Heart left ventricle (tissue), 16 donors: ENCODE measurements at regions not wholly inside any gene's neighbourhood (a gene's known extent, or its start where the extent isn't known, plus 50 kb on each side); places are given as distances from the start of the nearest gene placed in this dataset.
"Not testable (repeated sequence)": the region's sequence is repeated elsewhere in the genome, so short reads cannot be mapped to it uniquely, and the experiment has no call there.

Experiments
- ATAC-seq, 4 donors: fragments of 200-7000 bp; cut with Tn5 transposase; one replicate each; pipeline ENCODE4 v1.9.1; 2020 to 2022; ENCODE audit warnings: moderate library complexity in 4 of 4, mild to moderate bottlenecking in 3 of 4, moderate number of reproducible peaks in 1 of 4
- DNase-seq, 5 donors: peaks; one replicate each; pipeline ENCODE4 v3.0.0-alpha.2; 2020
- H3K27ac ChIP-seq, 12 donors: fragments of 200-600 bp; sonication (generic) in 4 of 12; one replicate each; pipeline versions ENCODE4 v1.5.0 to v1.8.0; 2016 to 2022; ENCODE audit warnings: mild to moderate bottlenecking in 2 of 12
- H3K27me3 ChIP-seq, 9 donors: fragments of 200-600 bp; sonication (generic) in 2 of 9; one replicate each; pipeline versions ENCODE4 v1.5.1 to v1.8.0; 2016 to 2022; ENCODE audit warnings: mild to moderate bottlenecking in 3 of 9
- H3K36me3 ChIP-seq, 9 donors: fragments of 200-600 bp; sonication (generic) in 2 of 9; one replicate each; pipeline versions ENCODE4 v1.5.0 to v1.8.0; 2018 to 2022; ENCODE audit warnings: mild to moderate bottlenecking in 2 of 9
- H3K4me1 ChIP-seq, 12 donors: fragments of 200-600 bp; sonication (generic) in 4 of 12; one replicate each; pipeline versions ENCODE4 v1.5.0 to v1.8.0; 2016 to 2022; ENCODE audit warnings: mild to moderate bottlenecking in 3 of 12
- H3K4me3 ChIP-seq, 12 donors: fragments of 200-600 bp; sonication (generic) in 4 of 12; one replicate each; pipeline versions ENCODE4 v1.5.0 to v1.8.0; 2017 to 2022; ENCODE audit warnings: mild to moderate bottlenecking in 9 of 12, moderate library complexity in 4 of 12
- H3K9me3 ChIP-seq, 12 donors: fragments of 200-600 bp; sonication (generic) in 4 of 12; one replicate each; pipeline versions ENCODE4 v1.5.0 to v1.8.0; 2016 to 2022; ENCODE audit warnings: mild to moderate bottlenecking in 1 of 12
- POLR2A ChIP-seq, 2 donors: fragments of 450-650 bp; IDR thresholded peaks; one replicate each; pipeline ENCODE4 v1.6.1; 2017; ENCODE audit warnings: antibody characterized with exemption in 2 of 2, mild to moderate bottlenecking in 2 of 2, moderate library complexity in 2 of 2
- WGBS, 4 donors: extraction: QIAGEN DNeasy Blood & Tissue Kit in 2 of 4; methylation state at CpG; one replicate each; pipeline versions ENCODE4 v1.1.5 to v1.1.7; 2013 to 2018; 5-methylcytosine and 5-hydroxymethylcytosine counted together
- intact Hi-C, 10 donors: fragments of 100-400 bp; cut with DNase I; formaldehyde crosslinking; loops; one replicate each; pipeline versions ENCODE4 v1.11.1 to v1.14.2; 2022
- TF ChIP-seq, protein P1 (sequence below), 12 donors: fragments of 200-600 bp; sonication (generic) in 4 of 12; IDR thresholded peaks; one replicate each; pipeline versions ENCODE4 v1.5.0 to v1.8.0; 2018 to 2022; ENCODE audit warnings: antibody characterized with exemption in 12 of 12, mild to moderate bottlenecking in 5 of 12
- donor health status: ischemic (EF 13 %, LVEDD 7.1; RV severe dilation, severe dysfunction).
- donor health status: healthy with polysubstance abuse.
- donor health status: DM: no; HTN: yes; CAD: no.
- donor health status: DM: no; HTN: no; CAD: no.
- donor health status: ischemic (EF 25% LVEDD 6.9; RV normal size, moderate dysfunction).
- donor health status: ischemic (EF 25% LVEDD 5.7; RV mildly dilated, moderate dysfunction).
- donor health status: healthy.
- donor health status: DM: yes; HTN: yes; CAD: no.
- donor health status: ischemic (EF 35%, LVEDD 5.7; RV mildly dilated, moderate dysfunction).
- donor health status: nonischemic (EF 11% LVEDD 7.7; RV severe dilation, severe dysfunction).
- donor health status: DM: yes; HTN: yes; CAD: no.
- donor health status: PGD.
- donor health status: ischemic (EF 29% LVEDD 5.4; RV normal size, mild dysfunction).
- donor health status: nonischemic (EF 23%, LVEDD 6.1; RV moderate dilation, normal function).

DNA sequence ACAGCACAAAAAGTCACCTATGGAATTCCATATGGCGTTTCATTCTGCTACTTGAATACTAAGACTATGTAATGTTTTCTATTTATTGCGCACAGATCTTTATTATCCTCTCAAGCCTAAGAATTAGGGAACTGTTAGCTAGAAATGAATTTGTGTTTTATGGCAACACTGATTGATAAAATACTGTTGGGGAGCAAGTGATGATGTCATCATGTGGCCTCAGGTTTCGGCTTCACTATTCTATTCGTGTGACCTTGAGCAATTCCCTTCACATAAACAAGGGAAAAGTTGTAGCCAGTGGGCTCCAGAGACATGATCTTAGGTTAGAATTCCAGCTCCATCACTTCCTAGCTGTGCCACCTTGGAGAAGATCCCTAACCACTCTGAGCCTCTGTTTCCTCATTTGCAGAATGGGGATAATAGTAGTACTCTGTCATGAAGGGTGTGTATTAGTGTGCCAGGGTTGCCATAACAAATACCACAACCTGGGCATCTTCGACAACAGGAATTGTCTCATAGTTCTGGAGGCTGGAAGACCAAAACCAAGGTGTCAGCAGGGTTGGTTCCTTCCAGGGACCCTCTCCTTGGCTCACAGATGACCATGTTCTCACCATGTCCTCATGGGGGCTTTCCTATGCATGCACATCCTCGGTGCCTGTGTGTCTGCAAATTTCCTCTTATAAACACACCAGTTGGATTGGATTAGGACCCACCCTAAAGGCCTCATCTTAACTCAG is 371.2 kb downstream of the RRAGC start:
- no peaks in the 10 kb centered on the region for H3K36me3 ChIP-seq
- H3K4me3 ChIP-seq, result no peak overlapping the region
- H3K27ac ChIP-seq, result no peak overlapping the region
- TF ChIP-seq POLR2A (IDR thresholded peaks at IDR 0.05), result no peak
- TF ChIP-seq, protein P1, sequence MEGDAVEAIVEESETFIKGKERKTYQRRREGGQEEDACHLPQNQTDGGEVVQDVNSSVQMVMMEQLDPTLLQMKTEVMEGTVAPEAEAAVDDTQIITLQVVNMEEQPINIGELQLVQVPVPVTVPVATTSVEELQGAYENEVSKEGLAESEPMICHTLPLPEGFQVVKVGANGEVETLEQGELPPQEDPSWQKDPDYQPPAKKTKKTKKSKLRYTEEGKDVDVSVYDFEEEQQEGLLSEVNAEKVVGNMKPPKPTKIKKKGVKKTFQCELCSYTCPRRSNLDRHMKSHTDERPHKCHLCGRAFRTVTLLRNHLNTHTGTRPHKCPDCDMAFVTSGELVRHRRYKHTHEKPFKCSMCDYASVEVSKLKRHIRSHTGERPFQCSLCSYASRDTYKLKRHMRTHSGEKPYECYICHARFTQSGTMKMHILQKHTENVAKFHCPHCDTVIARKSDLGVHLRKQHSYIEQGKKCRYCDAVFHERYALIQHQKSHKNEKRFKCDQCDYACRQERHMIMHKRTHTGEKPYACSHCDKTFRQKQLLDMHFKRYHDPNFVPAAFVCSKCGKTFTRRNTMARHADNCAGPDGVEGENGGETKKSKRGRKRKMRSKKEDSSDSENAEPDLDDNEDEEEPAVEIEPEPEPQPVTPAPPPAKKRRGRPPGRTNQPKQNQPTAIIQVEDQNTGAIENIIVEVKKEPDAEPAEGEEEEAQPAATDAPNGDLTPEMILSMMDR (IDR thresholded peaks at IDR 0.05), result no peak
- intact Hi-C loops, result no loop called here
- WGBS, 4 donors, result 83 to 95% (median 93%) methylated on average over 6 of the region's 6 CpGs
- no peak for DNase-seq
- H3K27me3 ChIP-seq, result peaks cover 0 to 44% (median 8%) of the 10 kb centered on the region in 9 donors
- H3K9me3 ChIP-seq, result no peaks in the 10 kb centered on the region
- ATAC-seq, result no peak
- H3K4me1 ChIP-seq, result no peaks in the 10 kb centered on the region

- H3K27ac ChIP-seq, result no peak overlapping the region
- no peak overlapping the region for H3K4me3 ChIP-seq
- DNase-seq, result no peak
- 80 to 89% (median 85%) methylated on average over 16 of the region's 16 CpGs for WGBS, 4 donors
- H3K9me3 ChIP-seq, result no peaks in the 10 kb centered on the region
- no peaks in the 10 kb centered on the region for H3K36me3 ChIP-seq
- no peak for TF ChIP-seq POLR2A (IDR thresholded peaks at IDR 0.05)
- TF ChIP-seq, protein P1 (IDR thresholded peaks at IDR 0.05), result no peak
- no peak for ATAC-seq
- H3K27me3 ChIP-seq, result peaks cover 0 to 44% (median 8%) of the 10 kb centered on the region in 9 donors
- intact Hi-C loops, result no loop called here
- no peaks in the 10 kb centered on the region for H3K4me1 ChIP-seq
Measured at GRCh38 chr1:38487396-38487795, 372.2 kb downstream of the RRAGC start.

DNA sequence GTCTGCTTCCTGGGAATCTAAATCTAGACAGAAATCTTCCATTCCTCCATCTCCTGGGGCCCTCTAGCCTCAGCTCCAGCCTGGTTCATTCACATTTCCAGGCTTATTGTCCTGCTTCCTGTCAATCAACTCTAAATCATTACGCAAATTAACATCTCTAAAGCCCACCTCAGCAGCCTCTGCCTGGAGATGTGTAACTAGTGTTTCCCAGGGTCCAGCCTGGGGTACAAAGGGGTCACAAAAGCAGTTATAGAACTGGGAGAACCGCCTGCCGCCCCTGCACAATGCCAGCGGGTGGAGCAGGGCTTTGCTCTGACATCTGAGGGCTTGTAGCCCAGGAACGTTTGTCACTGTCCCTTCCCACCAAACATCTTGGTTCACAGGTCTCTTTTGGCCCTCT is 373.5 kb downstream of the RRAGC start:
- intact Hi-C loops, result no loop called here
- no peak for ATAC-seq
- H3K27ac ChIP-seq, result no peak overlapping the region
- peaks cover 0 to 51% (median 6%) of the 10 kb centered on the region in 9 donors for H3K27me3 ChIP-seq
- no peaks in the 10 kb centered on the region for H3K9me3 ChIP-seq
- no peaks in the 10 kb centered on the region for H3K36me3 ChIP-seq
- no peak for DNase-seq
- H3K4me1 ChIP-seq, result no peaks in the 10 kb centered on the region
- WGBS, 4 donors, result 37 to 53% (median 46%) methylated on average over 5 of the region's 5 CpGs
- no peak overlapping the region for H3K4me3 ChIP-seq
- TF ChIP-seq, protein P1 (IDR thresholded peaks at IDR 0.05), result no peak
- TF ChIP-seq POLR2A (IDR thresholded peaks at IDR 0.05), result no peak

DNA sequence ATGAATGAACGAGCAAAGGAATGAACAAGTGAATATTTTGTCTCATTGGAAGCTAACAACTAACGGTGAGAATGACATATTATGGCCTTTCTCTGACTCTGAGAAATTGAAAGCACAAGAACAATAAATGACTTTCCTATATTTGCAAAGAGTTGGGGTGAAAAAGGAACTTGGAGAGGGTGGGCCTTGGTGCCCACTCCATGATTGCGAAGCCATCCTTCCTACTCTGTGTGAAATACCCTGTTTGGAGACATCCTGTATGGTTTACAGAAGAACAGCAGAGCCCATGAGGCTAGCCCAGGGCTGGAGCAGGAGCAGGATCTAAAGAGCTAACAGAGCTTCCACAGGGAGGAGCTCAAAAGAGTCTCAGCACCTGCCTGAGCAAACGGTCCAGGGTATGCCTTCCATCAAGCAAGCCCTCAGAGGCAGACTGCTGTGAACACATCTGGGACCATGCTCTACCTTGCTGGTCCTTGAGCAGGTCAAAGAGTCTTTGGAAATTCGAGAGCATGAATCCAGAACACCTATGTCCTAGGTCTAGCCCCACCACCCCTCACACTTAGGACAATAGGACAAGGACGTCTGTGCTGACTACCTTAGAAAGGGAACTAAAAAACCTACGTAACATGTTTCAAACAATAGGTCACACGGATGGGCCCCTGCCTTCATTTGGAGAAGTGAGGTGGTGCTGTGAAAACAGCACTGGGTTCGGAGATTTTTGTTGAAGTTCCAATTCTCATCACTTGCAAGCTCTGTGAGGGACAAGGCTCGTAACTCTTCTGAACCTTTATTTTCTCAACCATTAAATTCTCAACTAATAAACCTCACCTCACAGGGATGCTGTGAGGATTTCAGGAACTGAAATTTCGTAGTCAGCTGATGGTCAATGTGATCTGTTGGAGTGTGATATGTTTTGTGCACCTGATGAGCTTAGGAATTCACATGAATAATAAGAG is 377.4 kb downstream of the RRAGC start:
- no peak for DNase-seq
- TF ChIP-seq, protein P1 (IDR thresholded peaks at IDR 0.05), result no peak
- no peak for TF ChIP-seq POLR2A (IDR thresholded peaks at IDR 0.05)
- intact Hi-C loops, result no loop called here
- Histone ChIP-seq H3K27ac (no peak overlapping the region), H3K9me3 (peaks cover 0 to 4% (median 0%) of the 10 kb centered on the region in 12 donors), H3K4me3 (no peak overlapping the region), H3K4me1 (no peaks in the 10 kb centered on the region), H3K36me3 (no peaks in the 10 kb centered on the region), H3K27me3 (peaks cover 0 to 46% (median 11%) of the 10 kb centered on the region in 9 donors)
- no peak for ATAC-seq
- 70 to 78% (median 71%) methylated on average over 11 of the region's 11 CpGs for WGBS, 4 donors

DNA sequence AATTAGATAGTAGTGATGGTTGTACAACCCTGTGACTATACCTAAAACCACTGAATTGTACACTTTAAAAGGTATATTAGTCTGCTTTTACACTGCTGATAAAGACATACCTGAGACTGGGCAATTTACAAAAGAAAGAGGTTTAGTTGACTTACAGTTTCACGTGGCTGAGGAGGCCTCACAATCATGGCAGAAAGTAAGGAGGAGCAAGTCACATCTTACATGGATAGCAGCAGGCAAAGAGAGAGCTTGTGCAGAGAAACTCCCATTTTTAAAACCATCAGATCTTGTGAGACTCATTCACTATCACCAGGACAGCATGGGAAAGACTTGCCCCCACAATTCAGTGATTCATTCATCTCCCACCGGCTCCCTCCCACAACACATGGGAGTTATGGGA is 379.9 kb downstream of the RRAGC start:
- peaks cover 0 to 71% (median 21%) of the 10 kb centered on the region in 9 donors for H3K27me3 ChIP-seq
- intact Hi-C loops, H3K4me1 ChIP-seq: not testable (repeated sequence)

More for the DNA sequence above, 379.9 kb downstream of the RRAGC start:
- not testable (repeated sequence) for H3K4me3 ChIP-seq, H3K36me3 ChIP-seq, ATAC-seq, DNase-seq, H3K9me3 ChIP-seq, H3K27ac ChIP-seq
- whole genome bisulfite sequencing, 4 donors, result 83 to 95% (median 86%) methylated on average over 2 of the region's 2 CpGs
